DMS53 (cell line): ENCODE measurements at regions not wholly inside any gene's neighbourhood (a gene's known extent, or its start where the extent isn't known, plus 50 kb on each side); places are given as distances from the start of the nearest gene placed in this dataset.
"Not testable (repeated sequence)": the region's sequence is repeated elsewhere in the genome, so short reads cannot be mapped to it uniquely, and the experiment has no call there.

Experiments used
- DNase-seq: peaks from one replicate; lab custom pipeline; 2025; lab: John Stamatoyannopoulos, UW

DNA sequence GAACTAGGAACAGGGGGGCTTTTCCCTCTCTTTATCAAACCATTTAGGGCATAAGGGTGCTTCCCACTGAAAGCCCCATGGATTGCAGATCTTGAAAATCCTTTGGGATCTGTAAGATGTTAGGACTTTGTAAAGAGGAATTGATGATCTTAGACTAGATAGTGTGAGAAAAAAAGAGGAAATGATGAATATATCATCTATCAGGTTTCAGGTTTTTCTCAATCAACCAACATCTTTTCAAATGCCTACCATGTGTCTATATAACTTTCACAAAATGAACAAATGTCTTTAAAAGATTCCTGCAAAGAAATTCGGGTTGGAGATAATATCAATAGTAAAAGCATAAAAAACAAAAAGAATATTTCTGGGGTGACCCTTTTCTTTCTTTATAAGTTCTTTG is 50.1 kb downstream of the KCNC4 start:
- DNase-seq = no peak

DNA sequence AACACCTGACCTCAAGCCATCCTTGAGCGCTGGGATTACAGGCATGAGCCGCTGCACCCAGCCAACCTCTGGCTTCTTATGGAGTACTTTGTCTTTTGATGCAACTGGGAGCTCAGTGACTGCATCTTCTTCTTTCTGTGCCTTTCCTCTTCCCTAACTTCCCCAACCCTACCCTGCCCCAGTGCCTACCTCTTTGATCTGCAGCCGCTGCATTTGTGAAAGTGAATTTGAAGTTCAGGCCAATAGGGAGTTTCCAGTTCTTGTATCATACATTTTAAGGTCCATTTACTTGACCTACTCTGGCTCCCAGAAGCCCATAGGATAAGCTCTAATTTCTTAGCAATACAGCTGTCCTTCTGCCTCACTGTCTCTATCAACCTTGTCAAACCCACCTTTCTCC is 52.2 kb downstream of the KCNC4 start:
- DNase-seq = no peak

- peak; percentile 40 for DNase-seq
These were observed 52.9 kb downstream of the KCNC4 start for GRCh38 chr1:110262846-110263631.

DNA sequence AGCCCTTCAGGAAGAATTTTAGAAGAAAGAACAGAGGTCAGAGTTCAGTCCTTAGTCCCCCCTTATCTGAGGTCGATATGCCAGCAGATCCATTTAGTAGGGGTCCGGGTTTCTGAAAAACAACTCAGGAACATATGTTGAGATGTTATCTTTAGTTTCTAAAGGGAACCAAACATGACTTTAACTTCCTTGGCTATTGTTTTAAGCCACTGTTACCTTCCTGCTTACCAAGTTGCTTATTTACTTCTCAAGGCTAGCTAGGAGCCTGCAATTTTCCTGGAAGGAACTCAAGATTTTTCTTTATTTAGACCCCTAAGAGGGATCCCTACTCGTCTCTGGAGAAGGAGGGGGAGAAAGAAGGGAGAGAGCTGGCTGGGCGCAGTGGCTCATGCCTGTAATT is 54.3 kb downstream of the KCNC4 start:
- DNase-seq = no peak

DNA sequence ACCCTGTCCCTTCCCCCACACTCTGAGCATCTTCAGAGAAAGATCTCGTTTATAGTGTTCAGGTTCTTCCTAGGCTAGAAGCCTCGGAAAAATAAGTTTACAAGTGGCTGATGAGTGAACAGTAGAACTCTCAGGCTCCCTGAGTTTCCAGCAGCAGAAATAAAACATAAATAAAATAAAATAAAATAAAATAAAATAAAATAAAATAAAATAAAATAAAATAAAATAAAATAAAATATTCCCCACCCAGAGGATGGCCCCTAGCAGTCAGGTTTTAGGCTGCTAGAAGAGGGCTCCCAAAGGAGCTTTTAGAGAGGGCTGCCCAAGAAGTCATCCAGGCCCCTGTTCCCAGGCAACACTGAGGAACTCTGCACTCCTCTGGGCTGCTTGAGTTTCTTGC is 55.1 kb downstream of the KCNC4 start:
- no peak for DNase-seq

- DNase-seq = no peak
These were observed 56.7 kb downstream of the KCNC4 start for GRCh38 chr1:110266834-110267233.

GRCh38 chr1:110267260-110267659 is 57.1 kb downstream of the KCNC4 start:
- DNase-seq = no peak

DNA sequence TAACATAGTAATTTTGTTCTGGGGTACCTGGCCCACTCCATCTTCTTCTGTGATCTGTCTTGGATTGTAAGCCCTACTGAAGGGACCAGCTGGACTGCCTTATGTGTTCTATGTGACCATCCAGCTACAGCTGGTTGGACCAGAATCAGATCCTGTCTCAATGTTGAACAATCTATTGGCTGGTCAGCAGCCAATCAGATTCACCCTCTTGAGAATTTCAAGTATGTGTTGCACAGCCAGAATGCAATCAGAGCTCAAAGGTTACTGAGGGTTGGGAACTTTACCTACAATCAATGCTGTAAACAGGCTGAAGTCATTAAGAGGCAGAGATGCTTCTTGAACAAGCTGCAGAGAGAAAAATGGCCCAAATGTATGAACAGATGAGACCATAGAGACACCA is 61.9 kb downstream of the KCNC4 start:
- no peak for DNase-seq

DNA sequence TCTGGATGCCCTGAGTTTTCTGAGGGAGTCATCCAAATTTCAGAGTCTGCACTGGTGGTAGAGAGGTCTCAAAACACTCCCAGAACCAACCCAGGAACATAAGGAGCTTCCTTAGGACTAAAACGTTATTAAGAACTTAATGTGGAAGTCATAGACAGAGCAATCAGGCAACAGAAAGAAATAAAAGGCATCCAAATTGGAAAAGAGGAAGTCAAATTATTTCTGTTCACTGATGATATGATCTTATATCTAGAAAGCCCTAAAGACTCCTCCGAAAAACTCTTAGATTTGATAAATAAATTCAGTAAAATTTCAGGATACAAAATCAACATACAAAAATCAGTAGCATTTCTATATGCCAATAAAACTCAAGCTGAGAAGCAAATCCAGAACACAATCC is 63.7 kb downstream of the KCNC4 start:
- not testable (repeated sequence) for DNase-seq

DNA sequence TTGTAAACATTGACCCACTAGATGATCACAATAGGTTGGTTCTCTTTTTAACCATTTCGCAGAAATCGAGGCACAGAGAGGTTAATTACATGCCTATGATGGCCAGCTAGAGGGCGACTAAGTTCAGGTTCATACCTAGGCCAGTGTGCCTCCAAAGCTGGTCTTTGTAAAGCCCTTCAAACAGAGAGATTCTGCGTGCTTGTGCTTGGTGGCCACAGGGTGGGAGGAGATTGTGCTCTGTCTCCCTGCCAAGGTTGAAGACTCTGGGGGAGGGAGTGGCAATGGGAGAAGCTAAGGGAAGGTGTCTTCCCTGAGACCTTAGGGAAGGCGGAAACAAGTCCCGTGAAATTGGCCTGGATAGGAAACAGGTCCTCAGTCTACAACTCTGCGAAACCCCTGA is 59.1 kb upstream of the RBM15 start:
- DNase-seq = no peak

- no peak for DNase-seq
These were observed 58.4 kb upstream of the RBM15 start for GRCh38 chr1:110280804-110281203.

DNA sequence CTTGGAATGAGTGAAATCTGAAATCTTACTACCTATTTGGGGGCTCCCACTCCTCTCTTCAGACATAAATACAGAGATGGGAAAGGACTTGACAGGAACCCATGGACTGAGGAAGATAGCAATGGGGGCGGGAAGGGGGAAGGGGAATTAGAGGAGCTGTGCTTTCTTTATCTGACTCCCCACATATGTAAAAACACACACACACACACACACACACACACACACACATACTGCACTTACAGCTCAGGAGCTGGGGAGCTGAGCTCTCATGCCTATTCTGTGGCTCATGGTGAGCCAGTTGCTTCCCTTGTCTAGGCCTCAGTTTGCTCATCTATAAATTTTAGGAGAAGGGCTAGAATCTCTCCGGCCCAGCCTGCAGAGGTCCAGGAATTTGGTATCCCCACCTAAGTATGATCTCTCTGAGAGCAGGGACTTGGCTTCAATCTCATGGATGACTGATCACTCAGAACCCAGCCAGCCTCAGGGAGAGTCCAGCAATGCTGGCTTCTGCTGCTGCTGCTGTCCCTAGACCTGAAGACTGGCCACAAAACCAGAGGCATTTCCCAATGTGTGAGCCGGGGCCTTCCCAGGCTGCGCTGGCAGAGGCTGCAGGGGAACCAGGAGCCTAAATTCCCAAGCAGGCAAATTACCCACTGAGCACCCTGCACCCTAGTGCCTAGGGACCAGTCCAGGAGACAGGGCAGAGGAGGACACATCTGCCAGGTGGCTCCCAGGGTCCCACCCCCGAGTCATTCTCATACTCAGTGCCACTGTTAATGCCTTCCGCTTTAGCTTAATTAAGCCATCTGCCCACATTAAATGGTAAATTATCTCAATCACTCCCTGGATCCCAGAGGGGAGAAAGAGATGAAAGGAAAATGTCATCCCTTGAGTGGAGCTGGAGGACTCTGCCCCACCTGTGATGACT is 57.5 kb upstream of the RBM15 start:
- peak; percentile 57 for DNase-seq

- peak; percentile 79 for DNase-seq
These were observed 56.8 kb upstream of the RBM15 start for GRCh38 chr1:110282395-110282794.

- no peak for DNase-seq
These were observed 55.5 kb upstream of the RBM15 start for GRCh38 chr1:110283677-110284076.

- no peak for DNase-seq
These were observed 53.9 kb upstream of the RBM15 start for GRCh38 chr1:110285316-110285715.

DNA sequence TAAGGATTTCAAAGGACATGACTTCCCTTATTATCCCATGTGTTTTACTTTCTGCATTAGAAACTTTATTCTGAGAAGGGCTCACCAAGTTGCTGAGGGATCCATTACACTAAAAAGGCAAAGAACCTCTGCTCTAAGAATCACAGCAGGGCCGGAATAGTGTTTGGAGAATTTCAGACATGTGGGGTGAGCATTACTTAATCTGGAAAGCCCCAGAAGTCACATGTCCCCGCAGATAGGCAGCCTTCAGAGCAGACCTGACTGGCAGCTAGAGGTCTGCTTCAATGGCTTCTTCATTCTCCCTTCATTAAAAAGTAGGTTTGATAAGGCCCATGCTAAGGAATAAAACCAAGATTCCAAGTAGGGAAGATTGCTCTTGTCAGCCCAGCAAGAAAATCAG is 52.6 kb upstream of the RBM15 start:
- DNase-seq = no peak

DNA sequence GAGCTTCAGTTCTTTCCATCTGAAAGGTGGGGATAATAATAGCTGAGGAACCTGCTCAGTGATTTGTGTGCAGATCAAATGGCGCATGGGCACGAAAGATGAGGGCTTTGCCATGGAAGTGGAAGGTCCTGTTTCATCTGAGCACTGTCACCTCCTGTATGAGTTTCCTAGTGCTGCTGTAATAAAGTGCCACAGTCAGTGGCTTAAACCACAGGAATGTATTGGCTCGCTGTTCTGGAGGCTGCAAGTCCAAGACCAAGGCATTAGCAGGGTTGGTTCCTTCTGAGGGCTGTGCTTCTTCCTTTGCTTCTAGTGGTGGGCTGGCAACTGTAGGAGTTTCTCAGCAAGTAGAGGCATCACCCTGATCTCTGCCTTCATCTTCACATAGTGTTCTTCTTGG is 51.1 kb upstream of the RBM15 start:
- no peak for DNase-seq
